AG10803 (cell line): ENCODE measurements at regions not wholly inside any gene's neighbourhood (a gene's known extent, or its start where the extent isn't known, plus 50 kb on each side); places are given as distances from the start of the nearest gene placed in this dataset.

ENCODE experiments used
- DNase-seq: peaks from one replicate; pipeline ENCODE4 v3.0.0; 2010; ENCODE audit warnings: low read depth
- H3K4me3 ChIP-seq: 2 replicates; pipeline ENCODE4 v1.5.1; 2011; ENCODE audit warnings: mild to moderate bottlenecking, low read length, control low read depth
- TF ChIP-seq, protein P1 (sequence below): conservative IDR thresholded peaks from 2 replicates; pipeline ENCODE4 v1.5.1; 2011; ENCODE audit warnings: mild to moderate bottlenecking, low read length, control low read depth, inconsistent platforms

DNA sequence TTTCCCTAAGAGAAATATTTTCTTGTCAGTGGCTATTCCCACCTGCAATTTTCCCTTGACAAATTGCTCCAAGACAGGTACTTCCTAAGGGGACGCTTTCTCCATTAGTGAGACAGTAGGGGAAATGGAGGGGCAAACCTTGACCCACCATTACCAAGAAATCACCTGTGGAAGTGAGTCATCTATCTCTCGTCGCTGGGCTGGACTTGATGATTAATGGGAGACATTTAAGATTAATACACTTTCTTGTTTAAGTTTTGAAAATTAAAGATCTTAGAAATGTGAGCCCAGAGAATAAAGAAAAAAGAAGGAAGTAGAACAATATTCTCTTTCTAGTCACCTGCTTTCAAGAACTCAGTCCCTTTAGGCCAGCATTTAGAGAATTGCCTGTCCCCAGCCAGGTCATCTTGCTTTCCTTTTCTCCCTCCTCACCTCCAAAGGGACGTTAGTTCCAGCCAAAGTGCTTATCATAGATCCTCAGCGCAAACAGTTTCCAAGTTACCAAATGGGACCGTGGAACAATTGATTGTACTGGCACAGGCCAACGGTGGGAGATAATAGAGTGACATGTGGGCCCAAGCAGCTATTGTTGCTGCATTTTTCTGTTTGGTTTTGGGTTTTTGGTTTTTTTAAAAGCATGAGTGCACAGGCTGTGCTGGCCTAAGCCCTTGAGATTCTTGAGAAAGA, 284.4 kb downstream of the ENC1 start:
- no peak overlapping the region for H3K4me3 ChIP-seq
- DNase-seq, result no peak
- TF ChIP-seq, protein P1, sequence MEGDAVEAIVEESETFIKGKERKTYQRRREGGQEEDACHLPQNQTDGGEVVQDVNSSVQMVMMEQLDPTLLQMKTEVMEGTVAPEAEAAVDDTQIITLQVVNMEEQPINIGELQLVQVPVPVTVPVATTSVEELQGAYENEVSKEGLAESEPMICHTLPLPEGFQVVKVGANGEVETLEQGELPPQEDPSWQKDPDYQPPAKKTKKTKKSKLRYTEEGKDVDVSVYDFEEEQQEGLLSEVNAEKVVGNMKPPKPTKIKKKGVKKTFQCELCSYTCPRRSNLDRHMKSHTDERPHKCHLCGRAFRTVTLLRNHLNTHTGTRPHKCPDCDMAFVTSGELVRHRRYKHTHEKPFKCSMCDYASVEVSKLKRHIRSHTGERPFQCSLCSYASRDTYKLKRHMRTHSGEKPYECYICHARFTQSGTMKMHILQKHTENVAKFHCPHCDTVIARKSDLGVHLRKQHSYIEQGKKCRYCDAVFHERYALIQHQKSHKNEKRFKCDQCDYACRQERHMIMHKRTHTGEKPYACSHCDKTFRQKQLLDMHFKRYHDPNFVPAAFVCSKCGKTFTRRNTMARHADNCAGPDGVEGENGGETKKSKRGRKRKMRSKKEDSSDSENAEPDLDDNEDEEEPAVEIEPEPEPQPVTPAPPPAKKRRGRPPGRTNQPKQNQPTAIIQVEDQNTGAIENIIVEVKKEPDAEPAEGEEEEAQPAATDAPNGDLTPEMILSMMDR, result no peak

DNA sequence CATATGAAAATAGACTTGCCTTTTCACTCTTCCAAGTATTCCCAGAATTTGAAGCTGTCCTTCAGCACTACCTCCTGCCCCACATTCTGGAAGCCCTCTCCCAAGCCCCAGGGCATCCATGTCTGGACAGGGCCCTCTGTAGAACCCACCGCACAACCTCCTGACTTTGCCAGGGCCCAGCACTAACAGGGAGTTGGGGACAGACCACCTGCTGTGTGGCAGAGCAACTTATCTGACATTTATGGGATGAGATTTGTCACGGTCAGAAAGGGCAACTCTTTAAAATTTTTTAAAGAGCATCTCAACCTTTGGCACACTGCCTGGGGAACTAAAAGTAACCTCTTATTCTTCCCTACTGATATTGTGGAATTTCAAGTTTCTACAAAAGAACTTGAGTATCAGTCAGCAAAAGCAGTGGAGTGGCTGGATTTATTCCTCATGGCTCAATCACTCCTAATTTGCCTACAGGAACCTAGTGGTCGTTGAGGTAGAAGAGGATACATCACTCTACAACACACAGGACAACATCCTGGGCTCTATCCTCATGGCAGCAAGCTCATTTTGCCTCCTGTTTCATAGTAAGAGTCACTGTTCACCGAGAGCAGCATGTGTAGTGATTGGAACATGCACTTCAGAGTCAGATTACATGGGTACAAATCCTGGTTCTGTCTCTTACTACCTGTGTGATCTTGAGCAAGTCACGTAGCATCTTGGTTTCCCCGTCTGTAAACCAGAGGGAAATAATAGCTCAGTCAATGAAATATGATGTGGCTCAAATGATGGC, 285.3 kb downstream of the ENC1 start:
- DNase-seq, result no peak
- TF ChIP-seq, protein P1, result no peak
- H3K4me3 ChIP-seq, result no peak overlapping the region

DNA sequence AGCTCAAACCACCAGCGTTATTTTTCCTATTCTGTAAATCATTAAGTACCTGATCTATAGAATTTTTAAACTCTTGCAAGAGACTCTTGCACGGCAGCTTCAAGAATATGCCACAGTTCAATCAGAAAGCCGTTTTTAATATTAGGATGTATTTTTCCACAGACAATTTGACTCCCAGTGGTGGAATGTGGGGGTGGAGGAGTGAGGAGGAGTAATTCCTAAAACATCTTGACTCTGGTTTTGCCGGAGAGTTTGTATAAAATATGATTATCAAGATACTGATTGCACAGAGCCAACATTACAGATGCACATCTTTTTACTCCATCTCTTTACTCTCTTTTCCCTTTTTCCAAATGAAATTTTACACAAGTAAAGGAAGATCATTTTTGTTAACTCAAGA, 288.3 kb downstream of the ENC1 start:
- peak; percentile 10 for DNase-seq
- TF ChIP-seq, protein P1, result no peak
- no peak overlapping the region for H3K4me3 ChIP-seq

DNA sequence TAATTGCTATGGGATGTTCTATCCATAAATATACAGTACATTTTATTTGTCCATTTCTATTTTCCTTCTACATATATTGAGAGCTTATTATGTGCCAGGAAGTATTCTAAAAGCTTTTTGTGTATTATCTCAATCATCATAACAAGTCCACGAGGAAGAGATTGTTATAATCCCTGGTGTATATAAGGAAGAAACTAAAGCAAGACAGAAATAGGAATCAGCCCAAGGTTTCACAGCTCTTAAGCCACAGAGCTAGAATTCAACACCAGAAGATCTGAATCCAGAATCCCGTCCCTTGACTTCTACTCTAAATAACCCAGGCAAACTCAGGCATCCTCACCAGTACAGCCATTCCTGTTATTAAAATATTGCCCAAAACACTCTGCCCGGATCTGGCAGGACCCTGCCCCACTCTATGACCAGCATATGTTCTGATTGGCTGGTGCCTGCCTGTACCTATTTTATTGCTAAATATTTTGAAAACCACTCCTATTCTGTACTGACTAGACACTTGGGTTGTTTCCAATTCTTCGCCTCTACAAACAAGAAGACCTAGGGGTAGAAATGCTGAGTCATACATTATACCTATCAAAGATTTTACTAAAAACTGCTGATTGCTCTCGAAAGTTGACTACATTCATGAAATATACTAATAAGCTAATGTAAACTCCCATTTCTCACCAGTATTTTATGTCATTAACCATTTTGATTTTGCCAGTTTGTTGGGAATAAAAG, 297.4 kb downstream of the ENC1 start:
- TF ChIP-seq, protein P1, result no peak
- DNase-seq, result no peak
- H3K4me3 ChIP-seq, result no peak overlapping the region

DNA sequence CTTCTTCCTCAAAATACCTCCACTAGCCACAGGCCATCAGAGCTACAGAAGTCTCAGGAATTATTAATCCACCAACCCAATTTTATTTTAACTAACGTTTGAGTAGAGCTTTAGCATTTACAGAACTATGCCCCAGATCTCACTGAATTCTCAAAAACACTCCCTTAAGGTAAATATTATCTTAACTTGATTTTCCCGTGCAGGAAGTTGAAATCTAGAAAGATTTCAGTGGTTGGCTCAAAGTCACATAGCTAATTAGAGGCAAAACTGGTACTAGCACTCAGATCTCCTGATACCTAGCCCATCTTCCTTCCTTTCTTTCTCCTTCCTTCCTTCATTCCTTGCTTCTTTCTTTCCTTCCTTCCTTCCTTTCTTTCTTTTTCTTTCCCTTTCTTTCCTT, 298.3 kb downstream of the ENC1 start:
- TF ChIP-seq, protein P1, result no peak

DNA sequence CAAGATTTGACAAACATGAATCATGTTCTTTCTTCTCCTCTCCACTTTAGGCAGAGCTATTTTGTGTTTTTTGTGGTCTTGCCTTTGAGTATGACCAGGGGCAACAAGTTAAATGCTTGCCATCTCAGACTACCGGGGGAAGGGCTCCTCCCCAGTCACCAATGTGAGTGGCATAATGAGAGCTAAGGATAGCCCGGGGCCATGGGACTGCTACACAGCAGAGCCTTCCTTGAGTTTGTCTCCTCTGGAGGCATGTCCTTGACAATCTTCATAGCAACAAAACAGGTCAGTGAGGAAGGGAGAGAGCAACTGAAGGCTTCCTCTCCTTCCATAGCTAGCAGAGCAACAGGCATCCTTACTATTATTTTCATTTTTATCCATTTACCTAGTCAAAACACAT, 299.3 kb downstream of the ENC1 start:
- no peak overlapping the region for H3K4me3 ChIP-seq
- DNase-seq, result no peak
- TF ChIP-seq, protein P1, result no peak

More for the DNA sequence above, 298.3 kb downstream of the ENC1 start:
- H3K4me3 ChIP-seq, result no peak overlapping the region
- no peak for DNase-seq

DNA sequence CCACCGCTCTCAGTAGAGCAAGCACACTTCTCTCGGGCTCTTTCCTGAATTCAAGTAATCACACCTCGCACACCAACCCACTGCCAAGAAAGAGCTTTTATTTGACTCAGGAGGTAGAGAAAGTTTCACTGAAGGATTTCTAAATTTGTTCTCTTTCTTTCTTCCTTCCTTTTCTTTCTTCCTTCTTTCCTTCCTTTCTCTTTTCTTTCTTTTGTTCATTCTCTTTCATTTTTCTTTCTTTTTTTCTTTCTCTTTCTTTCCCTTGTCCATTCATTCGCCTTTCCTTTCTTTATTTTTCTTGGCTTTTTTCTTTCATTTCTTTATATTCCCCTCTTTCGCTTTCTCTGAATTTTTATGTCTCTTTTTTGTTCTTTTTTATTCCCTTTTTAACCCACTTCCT, 300.1 kb downstream of the ENC1 start:
- no peak overlapping the region for H3K4me3 ChIP-seq
- DNase-seq, result no peak
- TF ChIP-seq, protein P1, result no peak
